HepG2 (cell line): ENCODE measurements at regions not wholly inside any gene's neighbourhood (a gene's known extent, or its start where the extent isn't known, plus 50 kb on each side); places are given as distances from the start of the nearest gene placed in this dataset.

Experiments used
- ATAC-seq: fragments of 200-7000 bp; cut with Tn5 transposase; 3 replicates; pipeline ENCODE4 v1.9.1; 2020; ENCODE audit warnings: mild to moderate bottlenecking, moderate library complexity
- BruUV-seq: library from RNA; stranded (reverse); fragments of 400-500 nt; replicated peaks from 2 replicates; lab custom pipeline; 2021; lab: Mats Ljungman, UMichigan
- CTCF ChIA-PET: fragments of 300-600 bp; formaldehyde crosslinking; extraction: SDS; loops from one replicate; lab custom pipeline; 2021; ENCODE audit warnings: low total read pairs, inconsistent platforms, low intra/inter-chr PET ratio; lab: Yijun Ruan, JAX
- POLR2A ChIA-PET: fragments of 350-600 bp; sonication (Branson Sonifier 250); formaldehyde crosslinking; loops from one replicate; lab custom pipeline; 2020; ENCODE audit warnings: antibody characterized with exemption, inconsistent platforms; lab: Yijun Ruan, JAX
- DNase-seq: peaks from one replicate; pipeline ENCODE4 v3.0.0-alpha.2; 2015; ENCODE audit warnings: low spot score
- FAIRE-seq: peaks from 3 replicates; lab custom pipeline; 2011; peaks lifted over from hg19 to GRCh38; lab: Jason Lieb, UNC
- H2AFZ ChIP-seq: one replicate; pipeline ENCODE4 v1.6.1; 2011; ENCODE audit warnings: low read length, inconsistent platforms
- H3K27ac ChIP-seq: fragments of 300-600 bp; 3 replicates; pipeline ENCODE4 v1.8.0; 2011; ENCODE audit warnings: mixed run types, mild to moderate bottlenecking, mixed read lengths, low read length, inconsistent platforms; ENCODE audit not compliant: insufficient read depth; ENCODE audit errors: extremely low read length
- H3K27me3 ChIP-seq, 2 experiments: fragments of 200-600 bp in 1 of 2; 2 replicates in 1 of 2; 3 replicates in 1 of 2; pipeline versions ENCODE4 v1.6.0 to v1.8.0; 2011; ENCODE audit warnings: low read length in 2 of 2, mild to moderate bottlenecking in 2 of 2, moderate library complexity in 2 of 2, inconsistent platforms in 1 of 2; ENCODE audit not compliant: insufficient read depth in 2 of 2, control insufficient read depth in 1 of 2
- H3K36me3 ChIP-seq, 2 experiments: fragments of 200-600 bp in 1 of 2; replicated peaks in 1 of 2; 2 replicates in 1 of 2; 3 replicates in 1 of 2; pipeline versions ENCODE4 v1.5.1 to v1.8.0; 2011; ENCODE audit warnings: low read length in 2 of 2, inconsistent platforms in 1 of 2; ENCODE audit not compliant: insufficient read depth in 2 of 2, control insufficient read depth in 1 of 2
- H3K4me1 ChIP-seq: 2 replicates; pipeline ENCODE4 v1.5.1; 2012; ENCODE audit warnings: low read length, inconsistent platforms; ENCODE audit not compliant: insufficient read depth
- H3K4me2 ChIP-seq: 2 replicates; pipeline ENCODE4 v1.6.0; 2011; ENCODE audit warnings: low read depth, low read length, inconsistent platforms
- H3K4me3 ChIP-seq, 3 experiments: fragments of 200-600 bp in 1 of 3; sonication (generic), shearing (Covaris generic) in 1 of 3; replicated peaks in 1 of 3; 2 replicates each; pipeline ENCODE4 v1.5.1; 2011 to 2016; ENCODE audit warnings: low read length in 3 of 3, inconsistent platforms in 2 of 3, low read depth in 2 of 3, mild to moderate bottlenecking in 2 of 3, control low read depth in 1 of 3, mixed read lengths in 1 of 3; ENCODE audit not compliant: insufficient read depth in 1 of 3
- H3K79me2 ChIP-seq: one replicate; pipeline ENCODE4 v1.6.1; 2011; ENCODE audit warnings: low read length, inconsistent platforms; ENCODE audit not compliant: insufficient read depth
- H3K9ac ChIP-seq: 2 replicates; pipeline ENCODE4 v1.6.0; 2011; ENCODE audit warnings: mild to moderate bottlenecking, low read depth, low read length, inconsistent platforms; ENCODE audit not compliant: insufficient read depth
- H3K9me3 ChIP-seq: 2 replicates; pipeline ENCODE4 v1.5.1; 2012; ENCODE audit warnings: mild to moderate bottlenecking, low read length
- H4K20me1 ChIP-seq: 2 replicates; pipeline ENCODE4 v1.6.0; 2011; ENCODE audit warnings: inconsistent platforms, mild to moderate bottlenecking, low read length, moderate library complexity; ENCODE audit not compliant: insufficient read depth
- AGO1 ChIP-seq: fragments of 200-400 bp; formaldehyde crosslinking; IDR thresholded peaks from 2 replicates; pipeline ENCODE4 v1.6.1; 2017; ENCODE audit warnings: mild to moderate bottlenecking, low read depth, low read length, moderate library complexity; ENCODE audit not compliant: poor library complexity, severe bottlenecking
- ATRX ChIP-seq: sonication (generic); formaldehyde crosslinking; IDR thresholded peaks from 2 replicates; pipeline ENCODE4 v1.4.0; 2020; ENCODE audit warnings: missing genetic modification reagents, borderline replicate concordance
- GLMP ChIP-seq: sonication (generic); formaldehyde crosslinking; IDR thresholded peaks from 2 replicates; pipeline ENCODE4 v1.9.0; 2021; ENCODE audit warnings: missing genetic modification reagents, mild to moderate bottlenecking, borderline replicate concordance
- HMGA1 ChIP-seq: sonication (generic); formaldehyde crosslinking; conservative IDR thresholded peaks from 2 replicates; pipeline ENCODE4 v1.4.0; 2020; ENCODE audit warnings: missing genetic modification reagents
- HNRNPH1 ChIP-seq: fragments of 200-400 bp; formaldehyde crosslinking; optimal IDR thresholded peaks from 2 replicates; pipeline ENCODE3; 2017; ENCODE audit warnings: mild to moderate bottlenecking, low read depth, low read length
- MAX ChIP-seq: IDR thresholded peaks from 2 replicates; pipeline ENCODE4 v1.6.1; 2012; ENCODE audit warnings: inconsistent platforms
- PHF5A ChIP-seq: IDR thresholded peaks from one replicate; pipeline ENCODE4 v1.6.1; 2018; ENCODE audit warnings: low read depth, missing genetic modification reagents; ENCODE audit not compliant: unreplicated experiment
- PRDM4 ChIP-seq: sonication (generic); formaldehyde crosslinking; IDR thresholded peaks from 2 replicates; pipeline ENCODE4 v1.9.0; 2021; ENCODE audit warnings: missing genetic modification reagents, borderline replicate concordance
- RNF2 ChIP-seq: fragments of 450-650 bp; conservative IDR thresholded peaks from 2 replicates; pipeline ENCODE4 v1.6.1; 2016; ENCODE audit warnings: low read depth
- ZNF17 ChIP-seq: sonication (generic); formaldehyde crosslinking; IDR thresholded peaks from 2 replicates; pipeline ENCODE4 v1.5.0; 2020; ENCODE audit warnings: mild to moderate bottlenecking, missing genetic modification reagents
- ZNF615 ChIP-seq: sonication (generic); formaldehyde crosslinking; IDR thresholded peaks from 2 replicates; pipeline ENCODE4 v1.5.0; 2020; ENCODE audit warnings: mild to moderate bottlenecking, missing genetic modification reagents, borderline replicate concordance
- WGBS: methylation state at CpG from one replicate; pipeline ENCODE4 v1.1.6; 2017; ENCODE audit warnings: low lambda C conversion rate; 5-methylcytosine and 5-hydroxymethylcytosine counted together
- in situ Hi-C: cut with HindIII; loops from 2 replicates; pipeline ENCODE4 v1.10.0; 2017; ENCODE audit warnings: low pct_unique_long_range_greater_than_20kb; ENCODE audit not compliant: extremely low pct_ligation_motif_present
- intact Hi-C: fragments of 100-400 bp; cut with micrococcal nuclease; formaldehyde crosslinking; loops from one replicate; pipeline ENCODE4 v1.10.0; 2022; ENCODE audit not compliant: unreplicated experiment

GRCh38 chr4:31236639-31237173, 516.5 kb downstream of the PCDH7 start:
- whole genome bisulfite sequencing: 20% methylated on average over 6 of the region's 6 CpGs
- Histone ChIP-seq H3K27me3 (no peaks in the 10 kb centered on the region), H3K27ac (no peak overlapping the region), H3K4me1 (no peaks in the 10 kb centered on the region), H4K20me1 (no peaks in the 10 kb centered on the region), H3K4me3 (no peak overlapping the region), H3K4me2 (no peak overlapping the region), H3K9me3 (peaks cover 21% of the 10 kb centered on the region), H3K79me2 (no peaks in the 10 kb centered on the region), H3K9ac (no peak overlapping the region), H2AFZ (no peak overlapping the region), H3K36me3 (no peaks in the 10 kb centered on the region)
- BruUV-seq: no TSS peak
- ATAC-seq: no peak
- intact Hi-C loops (no loop called here), in situ Hi-C loops (no loop called here)
- TF ChIP-seq HMGA1 (CRISPR knock-in tag) (no peak), AGO1 (no peak), ZNF17 (CRISPR knock-in tag) (no peak), MAX (no peak), ZNF615 (CRISPR knock-in tag) (no peak), ATRX (CRISPR knock-in tag) (no peak), PHF5A (CRISPR knock-in tag) (no peak), PRDM4 (CRISPR knock-in tag) (no peak), GLMP (CRISPR knock-in tag) (no peak), HNRNPH1 (no peak), RNF2 (no peak)
- no peak for FAIRE-seq
- no peak for DNase-seq
- CTCF ChIA-PET: no interaction called here
- POLR2A ChIA-PET: no interaction called here
